Fibroblast of skin of scalp (primary cell): ENCODE measurements at regions not wholly inside any gene's neighbourhood (a gene's known extent, or its start where the extent isn't known, plus 50 kb on each side); places are given as distances from the start of the nearest gene placed in this dataset.

Source experiments
- DNase-seq: peaks from one replicate; pipeline ENCODE4 v3.0.0-alpha.2; 2013

GRCh38 chr10:83673316-83673715 is 466.0 kb upstream of the GHITM start:
- DNase-seq: no peak

GRCh38 chr10:83677795-83678194 is 461.5 kb upstream of the GHITM start:
- no peak for DNase-seq

GRCh38 chr10:83678850-83679249 is 460.5 kb upstream of the GHITM start:
- DNase-seq: no peak

- DNase-seq: no peak
These were observed 458.8 kb upstream of the GHITM start for GRCh38 chr10:83680470-83680891.

GRCh38 chr10:83682414-83682813 is 456.9 kb upstream of the GHITM start:
- no peak for DNase-seq

- DNase-seq: no peak
These were observed 453.9 kb upstream of the GHITM start for GRCh38 chr10:83685458-83685857.

- DNase-seq: no peak
These were observed 447.3 kb upstream of the GHITM start for GRCh38 chr10:83691791-83692596.

GRCh38 chr10:83698899-83699298 is 440.4 kb upstream of the GHITM start:
- DNase-seq: no peak

- no peak for DNase-seq
These were observed 437.5 kb upstream of the GHITM start for GRCh38 chr10:83701799-83702198.

- DNase-seq: no peak
These were observed 436.6 kb upstream of the GHITM start for GRCh38 chr10:83702731-83703130.

- no peak for DNase-seq
These were observed 433.2 kb upstream of the GHITM start for GRCh38 chr10:83706120-83706519.

- DNase-seq: no peak
These were observed 432.2 kb upstream of the GHITM start for GRCh38 chr10:83706952-83707582.

GRCh38 chr10:83713423-83713822 is 425.9 kb upstream of the GHITM start:
- DNase-seq: no peak

GRCh38 chr10:83723080-83723479 is 416.2 kb upstream of the GHITM start:
- no peak for DNase-seq

- no peak for DNase-seq
These were observed 414.7 kb upstream of the GHITM start for GRCh38 chr10:83724471-83725241.

- no peak for DNase-seq
These were observed 413.7 kb upstream of the GHITM start for GRCh38 chr10:83725567-83725966.

- no peak for DNase-seq
These were observed 405.0 kb upstream of the GHITM start for GRCh38 chr10:83734278-83734677.

- DNase-seq: no peak
These were observed 403.3 kb upstream of the GHITM start for GRCh38 chr10:83736008-83736407.

GRCh38 chr10:83750604-83751003 is 388.7 kb upstream of the GHITM start:
- no peak for DNase-seq

- DNase-seq: no peak
These were observed 385.8 kb upstream of the GHITM start for GRCh38 chr10:83753490-83753889.

- DNase-seq: no peak
These were observed 384.5 kb upstream of the GHITM start for GRCh38 chr10:83754857-83755256.

- DNase-seq: no peak
These were observed 379.2 kb upstream of the GHITM start for GRCh38 chr10:83760142-83760541.

GRCh38 chr10:83764666-83765065 is 374.6 kb upstream of the GHITM start:
- no peak for DNase-seq

GRCh38 chr10:83765731-83766130 is 373.6 kb upstream of the GHITM start:
- DNase-seq: no peak
